ENCODE measurements at regions not wholly inside any gene's neighbourhood (a gene's known extent, or its start where the extent isn't known, plus 50 kb on each side); places are given as distances from the start of the nearest gene placed in this dataset.
A peak's percentile ranks its signal among the peaks of the same experiment; 100 is the strongest.

DNA sequence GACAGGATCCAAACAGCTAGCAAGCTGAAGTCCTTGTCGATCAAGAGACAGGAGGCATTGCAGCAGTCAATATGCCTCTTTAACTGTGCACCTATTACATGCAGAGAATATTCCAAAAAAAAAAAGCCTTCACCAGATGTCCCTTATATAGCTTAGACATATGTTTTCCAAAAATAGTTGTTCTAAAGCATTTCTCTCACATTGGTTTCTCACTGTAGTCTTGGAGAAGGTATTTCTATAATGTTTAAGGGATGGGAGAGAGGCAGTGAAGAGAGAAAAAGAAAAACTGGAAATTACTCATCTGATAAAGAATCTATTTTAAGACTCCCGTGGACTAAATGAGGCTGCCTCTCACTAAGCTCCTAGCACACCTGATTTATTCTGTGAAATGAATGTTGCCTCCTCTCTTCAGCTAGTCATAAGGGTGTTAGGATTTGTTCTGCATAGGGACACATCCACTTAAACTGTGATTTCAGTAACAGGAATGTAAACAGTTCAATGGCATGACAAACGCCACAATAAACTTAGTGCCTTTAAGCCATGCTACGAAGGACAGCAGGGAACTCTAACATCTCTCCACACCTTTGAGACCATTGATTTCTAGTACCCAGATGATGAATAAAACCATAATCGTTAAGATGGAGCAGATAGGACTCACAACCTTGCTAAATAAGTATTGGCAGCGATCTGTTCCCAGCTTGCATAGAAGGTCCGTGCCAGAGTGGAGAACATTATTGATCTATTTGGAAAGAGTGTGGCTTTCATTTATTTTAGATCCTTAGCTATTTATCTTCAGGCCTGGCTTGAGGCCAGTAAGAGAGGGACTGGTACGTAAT is 98.6 kb upstream of the NCK2 start:
- Histone ChIP-seq H3K27ac (ENCODE audit: low read depth in 1 of 2, low read length in 2 of 2) (no peak overlapping the region), H3K9me3 (ENCODE audit: control insufficient read depth, low read length) (no peaks in the 10 kb centered on the region), H3K27me3 (ENCODE audit: control insufficient read depth in 1 of 2, insufficient read depth in 2 of 2, low read length in 1 of 2) (no peaks in the 10 kb centered on the region), H3K36me3 (ENCODE audit: control insufficient read depth in 1 of 2, insufficient read depth in 2 of 2, low read length in 1 of 2) (no peaks in the 10 kb centered on the region), H3K4me3 (ENCODE audit: low read length in 2 of 2) (no peak overlapping the region), H3K4me1 (ENCODE audit: control insufficient read depth in 1 of 2, insufficient read depth in 2 of 2, low read length in 2 of 2) (no peaks in the 10 kb centered on the region)
- 62 to 64% methylated on average over 8 of the region's 8 CpGs for WGBS, 2 donors
- no peak for ATAC-seq (ENCODE audit: low FRiP score)
- no peak for DNase-seq
- intact Hi-C loops (cut with DNase I) = no loop called here

DNA sequence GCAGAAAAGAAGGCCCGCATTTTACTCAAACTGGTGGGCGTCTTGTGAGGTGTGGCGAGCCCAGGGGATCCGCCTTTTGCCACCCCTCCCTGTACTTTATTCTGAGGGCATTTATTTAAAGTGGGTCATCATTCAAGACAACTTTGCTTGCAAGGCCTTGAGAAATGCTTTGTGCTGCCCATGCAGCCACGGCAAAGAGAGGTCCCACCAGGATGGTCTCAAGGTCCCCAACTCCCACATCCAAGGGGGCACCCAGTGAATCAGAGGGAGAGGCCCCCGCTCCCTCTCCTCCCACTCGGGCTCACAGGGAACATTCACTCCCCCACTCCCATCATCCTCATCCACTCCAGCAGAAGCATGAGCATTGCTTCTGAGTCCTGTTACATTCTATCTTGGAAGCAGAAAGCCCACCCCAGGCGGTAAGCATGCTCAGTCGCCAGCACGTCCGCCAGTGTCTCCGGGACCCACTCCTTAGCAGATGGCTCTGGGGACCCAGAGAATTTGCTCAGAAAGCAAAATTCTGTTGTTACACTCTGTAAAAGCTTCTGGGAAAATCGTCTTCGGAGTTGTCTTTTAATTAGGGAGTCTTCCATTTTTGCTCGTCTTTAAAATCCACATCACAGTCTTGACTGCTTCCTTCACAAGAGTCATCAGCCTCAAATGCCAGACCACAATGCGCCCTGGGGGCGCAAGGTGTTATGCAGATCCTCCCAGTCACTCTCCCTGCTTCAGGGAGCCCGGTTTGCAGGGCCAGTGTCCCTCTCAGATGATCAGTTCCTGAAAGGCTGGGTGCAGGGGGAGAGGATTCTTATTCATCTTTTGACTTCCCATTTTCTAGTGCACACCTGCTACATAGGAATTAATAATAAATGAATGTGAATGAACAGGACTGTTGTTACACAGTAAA is 99.4 kb upstream of the NCK2 start:
- intact Hi-C loops (cut with DNase I) = no loop called here
- 86 to 87% methylated on average over 18 of the region's 18 CpGs for WGBS, 2 donors

DNA sequence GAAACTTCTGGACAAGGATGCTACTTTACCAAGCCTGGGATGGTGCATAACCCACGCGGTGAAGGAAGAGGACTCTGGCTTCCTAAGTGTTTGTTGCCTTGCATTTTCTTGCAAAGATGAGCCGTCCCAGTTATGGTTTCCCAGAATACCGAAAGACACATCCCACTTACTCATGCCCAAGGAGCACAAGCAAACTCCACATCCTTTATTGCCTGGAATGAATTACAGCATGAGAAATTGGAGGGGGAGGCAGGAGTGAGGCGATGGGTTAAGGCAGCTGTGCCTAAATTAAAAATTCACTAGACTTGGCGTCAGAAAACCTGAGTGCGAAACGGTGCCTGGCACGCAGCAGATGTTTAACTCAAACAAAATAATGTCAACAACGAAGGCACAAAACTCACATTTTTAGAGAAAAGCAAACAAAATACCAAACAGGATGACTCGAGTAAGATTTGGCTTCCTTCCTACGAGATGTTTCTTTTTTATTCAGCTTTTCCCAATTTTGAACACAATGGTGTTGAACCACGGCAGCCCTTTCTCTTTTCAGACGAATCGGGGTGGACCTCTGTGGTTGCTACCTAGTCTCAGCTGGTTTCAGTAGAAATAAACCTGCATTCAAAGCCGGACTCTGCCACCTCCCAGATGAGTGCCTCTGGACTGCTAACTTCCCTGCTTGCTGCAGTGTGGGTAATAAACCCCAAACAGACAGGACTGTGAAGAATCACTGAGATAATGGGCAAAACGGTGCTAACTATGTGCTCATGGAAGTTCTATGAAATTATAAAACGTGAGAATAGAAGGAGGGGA is 100.3 kb upstream of the NCK2 start:
- no peak for ATAC-seq (ENCODE audit: low FRiP score)
- Histone ChIP-seq H3K27ac (ENCODE audit: low read depth in 1 of 2, low read length in 2 of 2) (no peak overlapping the region), H3K4me3 (ENCODE audit: low read length in 2 of 2) (peak overlapping the region in 1 of 2 donors; percentile 26), H3K27me3 (ENCODE audit: control insufficient read depth in 1 of 2, insufficient read depth in 2 of 2, low read length in 1 of 2) (no peaks in the 10 kb centered on the region), H3K9me3 (ENCODE audit: control insufficient read depth, low read length) (no peaks in the 10 kb centered on the region), H3K4me1 (ENCODE audit: control insufficient read depth in 1 of 2, insufficient read depth in 2 of 2, low read length in 2 of 2) (no peaks in the 10 kb centered on the region), H3K36me3 (ENCODE audit: control insufficient read depth in 1 of 2, insufficient read depth in 2 of 2, low read length in 1 of 2) (no peaks in the 10 kb centered on the region)
- DNase-seq = no peak
- WGBS, 2 donors = 20 to 24% methylated on average over 18 of the region's 18 CpGs
- intact Hi-C loops (cut with DNase I) = no loop called here

More for the DNA sequence above, 99.4 kb upstream of the NCK2 start:
- no peaks in the 10 kb centered on the region for H3K27me3 ChIP-seq (ENCODE audit: control insufficient read depth in 1 of 2, insufficient read depth in 2 of 2, low read length in 1 of 2)
- DNase-seq (no peak), ATAC-seq (ENCODE audit: low FRiP score) (no peak)
- no peak overlapping the region for H3K27ac ChIP-seq (ENCODE audit: low read depth in 1 of 2, low read length in 2 of 2)
- H3K4me3 ChIP-seq (ENCODE audit: low read length in 2 of 2) = no peak overlapping the region
- H3K9me3 ChIP-seq (ENCODE audit: control insufficient read depth, low read length) = no peaks in the 10 kb centered on the region
- H3K4me1 ChIP-seq (ENCODE audit: control insufficient read depth in 1 of 2, insufficient read depth in 2 of 2, low read length in 2 of 2) = no peaks in the 10 kb centered on the region
- no peaks in the 10 kb centered on the region for H3K36me3 ChIP-seq (ENCODE audit: control insufficient read depth in 1 of 2, insufficient read depth in 2 of 2, low read length in 1 of 2)

DNA sequence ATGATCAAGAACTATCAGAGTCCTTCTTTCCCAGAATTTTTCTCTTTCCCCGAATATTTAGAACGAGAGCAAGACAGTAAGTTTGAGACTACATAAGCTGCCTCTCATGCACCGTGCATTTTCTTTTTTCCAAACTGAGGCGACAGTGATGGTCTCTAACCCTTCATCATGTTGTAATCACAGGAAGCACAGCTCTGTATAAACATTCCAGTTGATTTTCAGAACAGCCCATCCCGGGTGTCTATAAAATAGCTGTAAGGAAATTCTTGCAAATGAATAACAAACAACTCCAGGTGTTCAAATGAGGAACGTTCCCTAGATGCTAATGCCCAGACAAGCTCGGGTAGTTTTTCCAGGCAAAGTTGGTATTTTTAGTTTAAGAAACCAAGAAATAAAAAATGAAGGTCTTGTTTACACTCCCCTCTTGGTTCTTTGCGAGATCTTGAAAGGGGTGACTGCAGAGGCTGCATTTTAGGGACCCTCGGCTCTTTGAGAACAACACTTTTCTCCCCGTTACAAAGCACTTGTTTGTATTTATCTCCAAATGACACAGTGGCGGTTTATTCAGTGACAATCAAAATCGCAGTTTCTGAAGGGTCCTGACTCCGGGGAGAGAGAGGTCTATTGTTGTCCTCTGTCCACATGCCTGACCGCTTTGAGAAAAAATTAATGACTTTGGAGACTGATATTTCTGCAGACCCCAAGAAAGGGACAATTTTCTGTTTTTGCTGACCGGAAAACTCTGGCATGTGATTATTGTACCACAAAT is 101.1 kb upstream of the NCK2 start:
- Histone ChIP-seq H3K36me3 (ENCODE audit: control insufficient read depth in 1 of 2, insufficient read depth in 2 of 2, low read length in 1 of 2) (no peaks in the 10 kb centered on the region), H3K9me3 (ENCODE audit: control insufficient read depth, low read length) (no peaks in the 10 kb centered on the region), H3K4me3 (ENCODE audit: low read length in 2 of 2) (peak overlapping the region in 1 of 2 donors; percentile 26), H3K4me1 (ENCODE audit: control insufficient read depth in 1 of 2, insufficient read depth in 2 of 2, low read length in 2 of 2) (no peaks in the 10 kb centered on the region), H3K27me3 (ENCODE audit: control insufficient read depth in 1 of 2, insufficient read depth in 2 of 2, low read length in 1 of 2) (no peaks in the 10 kb centered on the region), H3K27ac (ENCODE audit: low read depth in 1 of 2, low read length in 2 of 2) (no peak overlapping the region)
- intact Hi-C loops (cut with DNase I) = no loop called here
- 44 to 51% methylated on average over 15 of the region's 15 CpGs for WGBS, 2 donors
- ATAC-seq (ENCODE audit: low FRiP score) (no peak), DNase-seq (no peak)

GRCh38 chr2:105641389-105641811 is 103.3 kb upstream of the NCK2 start:
- WGBS, 2 donors = 20 to 21% methylated on average over 12 of the region's 12 CpGs
- ATAC-seq (ENCODE audit: low FRiP score) (no peak), DNase-seq (peak in 1 of 2 donors; percentile 67)
- H3K36me3 ChIP-seq (ENCODE audit: control insufficient read depth in 1 of 2, insufficient read depth in 2 of 2, low read length in 1 of 2) = no peaks in the 10 kb centered on the region
- H3K4me3 ChIP-seq (ENCODE audit: low read length in 2 of 2) = no peak overlapping the region
- no peaks in the 10 kb centered on the region for H3K27me3 ChIP-seq (ENCODE audit: control insufficient read depth in 1 of 2, insufficient read depth in 2 of 2, low read length in 1 of 2)
- H3K9me3 ChIP-seq (ENCODE audit: control insufficient read depth, low read length) = no peaks in the 10 kb centered on the region
- H3K4me1 ChIP-seq (ENCODE audit: control insufficient read depth in 1 of 2, insufficient read depth in 2 of 2, low read length in 2 of 2) = no peaks in the 10 kb centered on the region
- intact Hi-C loops (cut with DNase I) = no loop called here
- H3K27ac ChIP-seq (ENCODE audit: low read depth in 1 of 2, low read length in 2 of 2) = no peak overlapping the region

DNA sequence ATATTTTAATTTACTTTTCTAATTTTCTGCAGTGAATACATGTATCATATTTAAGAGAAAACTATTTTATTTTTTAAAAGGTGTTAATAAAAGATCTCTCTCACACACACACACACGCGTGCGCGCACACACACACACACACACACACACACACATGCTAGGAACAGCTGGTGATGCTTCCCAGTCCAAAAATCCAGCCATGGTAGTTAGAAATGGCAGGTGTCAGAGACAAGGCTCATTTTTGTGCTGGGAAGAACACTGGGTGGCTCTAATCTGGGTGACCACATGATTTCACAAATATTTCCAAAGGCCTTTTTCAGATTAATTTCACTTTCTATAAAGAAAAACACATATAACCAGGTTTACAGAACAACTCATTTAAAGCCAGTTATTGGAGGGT is 104.5 kb upstream of the NCK2 start:
- no peak overlapping the region for H3K4me3 ChIP-seq (ENCODE audit: low read length in 2 of 2)
- H3K36me3 ChIP-seq (ENCODE audit: control insufficient read depth in 1 of 2, insufficient read depth in 2 of 2, low read length in 1 of 2) = no peaks in the 10 kb centered on the region
- no peaks in the 10 kb centered on the region for H3K4me1 ChIP-seq (ENCODE audit: control insufficient read depth in 1 of 2, insufficient read depth in 2 of 2, low read length in 2 of 2)
- WGBS, 2 donors = 82 to 94% methylated on average over 4 of the region's 4 CpGs
- DNase-seq (no peak), ATAC-seq (ENCODE audit: low FRiP score) (no peak)
- no peaks in the 10 kb centered on the region for H3K9me3 ChIP-seq (ENCODE audit: control insufficient read depth, low read length)
- H3K27me3 ChIP-seq (ENCODE audit: control insufficient read depth in 1 of 2, insufficient read depth in 2 of 2, low read length in 1 of 2) = no peaks in the 10 kb centered on the region
- no peak overlapping the region for H3K27ac ChIP-seq (ENCODE audit: low read depth in 1 of 2, low read length in 2 of 2)
- intact Hi-C loops (cut with DNase I) = no loop called here

GRCh38 chr2:105636109-105636740 is 108.5 kb upstream of the NCK2 start:
- Histone ChIP-seq H3K36me3 (ENCODE audit: control insufficient read depth in 1 of 2, insufficient read depth in 2 of 2, low read length in 1 of 2) (no peaks in the 10 kb centered on the region), H3K27ac (ENCODE audit: low read depth in 1 of 2, low read length in 2 of 2) (no peak overlapping the region), H3K4me3 (ENCODE audit: low read length in 2 of 2) (no peak overlapping the region), H3K27me3 (ENCODE audit: control insufficient read depth in 1 of 2, insufficient read depth in 2 of 2, low read length in 1 of 2) (no peaks in the 10 kb centered on the region), H3K9me3 (ENCODE audit: control insufficient read depth, low read length) (no peaks in the 10 kb centered on the region), H3K4me1 (ENCODE audit: control insufficient read depth in 1 of 2, insufficient read depth in 2 of 2, low read length in 2 of 2) (no peaks in the 10 kb centered on the region)
- intact Hi-C loops (cut with DNase I) = no loop called here
- ATAC-seq (ENCODE audit: low FRiP score) (no peak), DNase-seq (no peak)
- WGBS, 2 donors = 81 to 84% methylated on average over 8 of the region's 8 CpGs

Data from aorta (tissue), 5 donors.